ENCODE measurements at regions not wholly inside any gene's neighbourhood (a gene's known extent, or its start where the extent isn't known, plus 50 kb on each side); places are given as distances from the start of the nearest gene placed in this dataset.

DNA sequence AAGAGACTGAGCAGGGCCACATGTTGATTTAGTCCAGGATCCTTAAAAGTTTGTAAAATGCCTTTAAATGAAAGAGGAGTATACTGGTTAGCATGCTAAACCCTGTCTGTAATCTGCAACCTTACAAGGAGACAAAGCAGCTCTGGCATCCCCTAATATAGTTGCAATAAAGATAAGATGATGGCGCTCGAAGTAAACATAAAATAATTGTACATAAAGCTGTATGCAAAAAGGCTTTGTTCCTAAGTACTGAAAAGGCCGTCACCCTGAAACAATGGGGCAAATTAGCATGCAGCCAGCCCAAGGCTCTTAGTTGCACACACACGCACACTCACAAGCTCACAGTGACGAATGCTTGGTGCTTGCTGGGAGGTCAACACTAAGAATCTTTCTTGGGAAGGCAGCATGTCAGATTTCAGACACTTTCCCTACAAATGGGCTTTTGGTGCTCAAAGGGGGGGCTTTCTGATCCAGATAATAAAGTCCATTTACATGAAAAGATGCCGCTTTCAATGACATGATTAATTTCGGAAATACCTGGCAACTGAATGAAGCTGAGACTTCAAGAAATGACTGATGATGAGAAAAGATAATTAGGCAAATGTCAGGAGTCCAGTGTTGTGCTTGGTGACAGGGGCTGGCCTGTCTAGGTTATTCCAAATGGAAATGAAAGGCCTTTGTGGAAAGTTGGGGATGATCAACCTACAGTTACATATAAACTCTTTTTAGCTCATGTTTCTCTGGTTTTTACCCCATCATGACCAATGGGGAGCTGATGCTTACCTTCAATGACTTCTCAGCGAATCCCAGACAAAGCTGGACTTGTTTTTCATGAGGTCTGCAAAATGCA, 370.3 kb downstream of the MEIS1 start:
- no peak for DNase-seq

- no peak for DNase-seq
Observed at GRCh38 chr2:66805968-66806367, 371.0 kb downstream of the MEIS1 start.

- no peak for DNase-seq
Observed at GRCh38 chr2:66813525-66813924, 378.6 kb downstream of the MEIS1 start.

GRCh38 chr2:66813976-66814375, 379.1 kb downstream of the MEIS1 start:
- no peak for DNase-seq

- DNase-seq, result no peak
Observed at GRCh38 chr2:66814916-66815315, 380.0 kb downstream of the MEIS1 start.

DNA sequence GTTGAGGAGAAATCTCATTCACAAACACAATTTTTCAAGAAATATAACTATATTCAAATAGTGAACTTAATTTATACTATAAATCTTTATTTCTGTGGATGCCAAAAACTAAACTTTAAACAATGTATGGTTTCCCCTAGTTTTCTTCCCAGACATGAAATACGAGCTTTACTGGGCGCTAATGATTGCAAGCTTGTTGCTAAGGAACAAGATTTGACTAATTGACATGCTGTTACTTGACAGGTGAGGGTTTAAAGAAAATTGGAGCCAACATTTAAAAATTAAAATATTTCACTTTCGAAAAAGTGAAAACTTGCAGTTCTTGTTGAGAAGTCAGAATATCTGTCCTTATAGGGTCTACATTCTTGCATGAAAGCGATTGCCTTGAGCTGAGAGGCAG, 381.0 kb downstream of the MEIS1 start:
- no peak for DNase-seq

DNA sequence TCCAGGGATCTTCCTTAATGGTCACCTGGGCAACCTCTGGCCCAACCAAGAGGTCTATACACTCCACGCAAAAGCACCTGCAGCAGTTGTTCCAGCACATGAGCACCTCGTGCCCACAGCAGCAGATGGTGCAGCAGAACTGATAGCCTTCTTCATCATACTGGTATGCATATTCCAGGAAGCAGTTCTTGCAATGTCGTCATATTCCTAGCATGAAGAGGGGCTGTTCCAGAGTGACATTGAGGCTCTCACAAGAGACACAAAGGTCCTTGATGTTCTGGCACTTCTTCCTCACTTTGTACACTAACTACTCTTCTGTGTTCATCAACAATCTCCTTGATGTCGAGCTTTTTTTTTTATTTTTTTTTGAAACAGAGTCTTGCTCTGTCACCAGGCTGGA, 386.2 kb downstream of the MEIS1 start:
- DNase-seq, result no peak

GRCh38 chr2:66822186-66822585, 387.3 kb downstream of the MEIS1 start:
- DNase-seq, result no peak

- no peak for DNase-seq
Observed at GRCh38 chr2:66824926-66825325, 390.0 kb downstream of the MEIS1 start.

DNA sequence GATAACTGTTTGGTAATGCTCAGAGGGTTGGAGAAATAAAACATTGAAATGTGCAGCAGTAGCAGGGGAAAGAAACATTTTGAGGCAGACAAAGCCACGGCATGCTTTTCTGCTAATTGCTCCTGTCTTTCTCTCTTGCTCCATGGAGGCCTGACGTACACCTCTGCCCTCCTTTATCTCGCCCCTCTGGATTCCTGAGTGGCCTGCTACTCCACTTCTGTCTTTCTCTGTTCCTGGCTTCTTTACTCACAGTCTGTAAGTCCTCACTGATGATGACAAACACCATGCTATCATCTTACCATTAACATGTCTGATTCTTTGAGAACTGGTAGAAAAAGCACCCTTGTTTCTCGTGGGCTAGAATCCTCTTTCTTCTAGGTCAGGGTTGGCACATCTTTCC, 392.9 kb downstream of the MEIS1 start:
- DNase-seq, result no peak

DNA sequence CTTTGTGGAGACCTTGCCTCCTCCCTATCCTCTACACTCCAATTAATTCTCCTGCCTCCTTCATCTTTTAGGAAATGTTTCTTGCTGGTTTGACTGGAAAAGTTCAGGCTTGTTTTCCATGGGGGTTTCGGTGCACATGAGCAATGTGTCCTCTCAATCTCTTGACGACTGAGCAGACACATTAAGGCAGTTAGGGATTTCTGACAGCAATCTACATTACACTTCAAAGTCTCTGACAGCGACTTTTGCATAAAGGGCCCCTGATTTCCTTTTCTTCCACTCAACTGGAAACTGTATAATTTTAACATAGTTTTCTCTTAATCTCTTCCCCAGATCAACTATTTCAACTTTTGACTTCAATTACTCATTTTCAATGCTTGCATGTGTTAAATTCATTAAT, 394.0 kb downstream of the MEIS1 start:
- no peak for DNase-seq

GRCh38 chr2:66830881-66831280, 396.0 kb downstream of the MEIS1 start:
- no peak for DNase-seq

DNA sequence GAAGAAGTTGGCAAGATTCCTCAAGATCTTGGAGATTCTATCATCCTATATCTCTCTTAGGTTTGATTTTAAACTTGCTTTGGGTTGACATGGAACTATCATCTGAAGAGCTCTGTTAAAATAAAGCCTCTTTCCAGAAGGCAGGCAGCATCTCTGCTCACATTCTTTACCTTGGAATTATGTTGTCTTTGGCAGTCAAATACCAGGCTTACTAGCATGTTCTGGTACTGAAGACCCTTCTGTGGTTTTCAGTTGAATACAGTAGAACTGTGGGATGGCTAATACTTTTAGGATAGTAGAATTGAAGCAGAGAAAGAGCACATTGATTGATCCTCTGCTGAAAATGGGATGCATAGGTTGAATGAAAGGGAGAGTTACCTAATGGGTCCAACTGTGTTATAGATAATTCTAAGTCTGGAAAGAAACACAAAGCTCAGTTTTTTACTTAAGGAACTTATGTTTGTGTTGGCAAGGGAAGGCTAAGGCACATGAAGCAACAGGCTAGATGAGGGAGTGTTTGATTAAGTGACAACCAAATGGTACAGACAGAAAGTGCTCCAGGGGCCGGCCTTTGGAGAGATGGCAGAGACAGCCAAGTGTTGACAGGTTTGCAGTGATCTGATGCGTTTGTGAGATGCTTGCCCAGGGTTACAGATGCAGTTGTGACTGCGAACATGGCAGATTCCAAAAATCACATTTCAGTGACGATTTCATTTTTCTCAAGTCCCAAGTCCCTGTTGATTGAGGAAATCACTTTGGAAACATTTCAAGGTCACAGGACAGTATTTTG, 397.9 kb downstream of the MEIS1 start:
- DNase-seq, result no peak

GRCh38 chr2:66834859-66835258, 399.9 kb downstream of the MEIS1 start:
- no peak for DNase-seq

DNA sequence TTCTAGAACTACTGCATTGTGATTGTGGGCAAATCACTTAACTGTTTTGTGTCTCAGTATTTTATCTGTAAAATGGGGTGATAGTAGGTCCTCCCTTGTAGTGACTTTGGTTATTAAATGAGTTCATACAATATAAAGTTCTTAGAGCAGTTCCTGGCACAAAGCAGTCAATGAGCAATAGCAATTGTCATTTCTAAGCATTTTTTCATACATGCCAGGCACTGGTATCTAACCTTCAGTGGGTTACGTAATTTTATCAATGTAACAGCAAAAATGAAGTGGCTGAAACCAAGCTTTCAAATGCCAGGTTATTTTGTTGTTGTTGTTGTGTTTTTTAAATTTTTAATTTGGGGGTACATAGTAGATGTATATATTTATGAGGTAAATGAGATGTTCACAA, 401.9 kb downstream of the MEIS1 start:
- no peak for DNase-seq

GRCh38 chr2:66839551-66840320, 404.8 kb downstream of the MEIS1 start:
- DNase-seq, result no peak

DNA sequence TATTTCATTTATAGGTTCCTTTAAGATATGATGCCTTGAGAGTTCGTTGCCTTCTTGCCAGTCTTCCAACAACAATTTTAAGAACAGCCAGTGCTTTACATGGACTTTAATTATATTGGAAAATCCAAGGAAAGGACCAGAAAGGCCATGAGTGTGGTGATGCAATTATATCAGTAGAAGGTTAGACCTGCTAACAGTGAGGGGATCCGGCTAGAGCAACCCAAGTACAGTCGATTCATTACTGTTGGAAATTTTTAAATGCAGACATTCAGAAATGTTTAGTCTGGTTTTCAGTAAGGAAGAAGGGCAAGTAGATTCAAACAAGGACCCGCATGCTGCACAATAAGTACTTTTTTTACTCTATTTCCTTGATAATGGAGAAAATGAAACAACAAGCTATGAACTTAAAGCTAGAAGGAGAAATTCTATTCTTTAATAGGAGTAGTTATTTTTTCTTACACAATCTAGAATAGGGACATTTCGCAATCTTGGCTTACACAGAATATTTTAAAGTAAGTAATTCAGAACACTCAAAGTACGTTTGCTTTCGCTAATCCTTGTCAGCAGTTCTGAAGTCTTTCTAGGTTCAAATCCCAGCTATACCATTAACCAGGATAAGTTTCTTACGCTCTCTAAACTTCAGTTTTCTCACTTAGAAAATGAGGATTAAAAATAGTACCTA, 405.5 kb downstream of the MEIS1 start:
- DNase-seq, result no peak

DNA sequence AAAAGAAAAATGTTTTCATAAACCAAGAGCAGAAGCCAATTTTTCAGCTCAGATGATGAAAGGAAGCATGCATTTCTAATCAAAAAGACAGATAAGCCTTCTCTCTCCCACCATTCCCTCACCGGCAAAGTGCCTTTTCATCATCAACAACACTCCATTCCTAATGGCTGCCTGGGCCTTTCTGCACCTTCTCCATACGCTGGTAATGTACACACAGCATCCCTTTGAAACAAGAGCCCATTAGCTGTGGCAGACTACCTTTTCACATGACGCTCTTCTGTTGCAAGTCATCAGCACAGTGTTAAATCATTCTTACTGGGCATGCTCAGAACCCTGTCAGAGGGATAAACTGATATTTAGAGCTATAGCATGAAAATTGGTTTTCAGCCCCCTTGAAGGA, 408.9 kb downstream of the MEIS1 start:
- no peak for DNase-seq

DNA sequence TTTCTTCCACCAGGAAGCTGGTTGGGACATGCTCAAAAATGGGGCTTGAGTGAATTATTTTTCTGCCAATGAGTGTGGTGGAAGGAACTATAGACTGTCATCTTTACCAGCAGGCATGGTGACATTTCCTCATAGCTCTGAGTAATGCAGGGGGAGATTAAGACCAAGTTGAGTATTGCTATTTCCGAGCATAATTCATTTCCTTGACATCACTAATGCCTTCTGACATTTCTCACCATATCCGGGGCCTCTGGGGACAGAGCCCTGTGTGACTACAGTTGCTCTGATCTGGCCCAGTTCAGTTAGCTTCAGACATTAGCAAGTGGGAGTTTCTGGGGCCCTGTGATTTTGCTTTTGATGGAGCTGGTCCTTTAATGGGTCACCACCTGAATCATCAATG, 410.4 kb downstream of the MEIS1 start:
- no peak for DNase-seq

- no peak for DNase-seq
Observed at GRCh38 chr2:66846887-66847286, 412.0 kb downstream of the MEIS1 start.

- no peak for DNase-seq
Observed at GRCh38 chr2:66849153-66849755, 414.3 kb downstream of the MEIS1 start.

DNA sequence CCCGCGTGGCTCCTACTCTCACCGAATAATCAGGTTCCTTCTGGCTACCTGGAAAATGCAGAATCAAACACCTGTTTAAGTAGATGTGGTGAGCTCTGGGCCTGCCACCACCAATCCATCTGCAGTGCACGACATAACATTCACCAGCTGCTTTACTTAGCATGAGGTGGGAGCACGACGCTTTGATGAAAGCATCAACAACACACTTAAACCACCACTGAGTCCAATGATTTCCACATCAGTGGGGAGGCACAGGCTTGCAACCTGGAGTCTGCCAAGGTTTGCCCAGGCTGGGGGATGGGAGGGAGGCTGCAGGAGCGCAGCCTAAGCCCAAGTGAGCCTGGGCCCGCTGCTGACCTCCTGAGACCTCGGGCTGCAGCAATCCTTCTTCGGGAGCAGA, 415.5 kb downstream of the MEIS1 start:
- no peak for DNase-seq

GRCh38 chr2:66851449-66851872, 416.5 kb downstream of the MEIS1 start:
- DNase-seq, result no peak
